ENCODE measurements at regions not wholly inside any gene's neighbourhood (a gene's known extent, or its start where the extent isn't known, plus 50 kb on each side); places are given as distances from the start of the nearest gene placed in this dataset.

- Histone ChIP-seq H3K9ac (ENCODE audit: control insufficient read depth, insufficient read depth, low read length) (no peak overlapping the region), H3K4me3 (no peak overlapping the region), H2AFZ (ENCODE audit: control insufficient read depth, low read depth, low read length) (no peak overlapping the region), H3K79me2 (ENCODE audit: control insufficient read depth, insufficient read depth, low read length) (no peaks in the 10 kb centered on the region), H3K27me3 (replicated peaks in 1 of 2; ENCODE audit: control insufficient read depth in 2 of 2, insufficient read depth in 2 of 2, low read length in 1 of 2) (no peaks in the 10 kb centered on the region), H3K36me3 (ENCODE audit: control insufficient read depth in 2 of 2, insufficient read depth in 2 of 2, low read length in 1 of 2) (no peaks in the 10 kb centered on the region), H4K20me1 (ENCODE audit: control insufficient read depth, insufficient read depth) (no peaks in the 10 kb centered on the region), H3K4me2 (ENCODE audit: control insufficient read depth, insufficient read depth) (no peak overlapping the region), H3K27ac (ENCODE audit: control insufficient read depth, insufficient read depth) (no peak overlapping the region), H3K4me1 (ENCODE audit: control insufficient read depth, insufficient read depth, low read length) (no peaks in the 10 kb centered on the region), H3K9me3 (replicated peaks; ENCODE audit: control insufficient read depth, insufficient read depth, low read length) (no peaks in the 10 kb centered on the region)
- in situ Hi-C loops (cut with MboI), result no loop called here
- ChIA-PET SMC1A (ENCODE audit: uncharacterized antibody, unreplicated experiment) (no interaction called here), RAD21 (ENCODE audit: unreplicated experiment) (no interaction called here), POLR2A (no interaction called here), CTCF (no interaction called here)
- 11% methylated on average over 2 of the region's 2 CpGs for WGBS (ENCODE audit: insufficient coverage, insufficient replicate concordance, low lambda C conversion rate, missing lambda C conversion rate)
- intact Hi-C loops (cut with micrococcal nuclease; ENCODE audit: unreplicated experiment), result no loop called here
- DNase-seq (ENCODE audit: low read depth, low spot score), result no peak
- FAIRE-seq, result no peak
- no TSS peak for BruUV-seq (replicated peaks)
- ATAC-seq, result no peak
- no peak for TF ChIP-seq USF1 (IDR thresholded peaks at IDR 0.05; ENCODE audit: borderline replicate concordance, extremely low read length, insufficient read depth, low read depth, low read length)
- TF ChIP-seq CREB1 (IDR thresholded peaks at IDR 0.05; ENCODE audit: low read depth), result no peak
- TF ChIP-seq RUNX3 (IDR thresholded peaks at IDR 0.05; ENCODE audit: low read length), result no peak
- TF ChIP-seq BCLAF1 (IDR thresholded peaks at IDR 0.05), result no peak
- no peak for TF ChIP-seq CBX3 (IDR thresholded peaks at IDR 0.05; ENCODE audit: borderline replicate concordance, low read depth)
- no peak for TF ChIP-seq RBBP5 (conservative IDR thresholded peaks at IDR 0.05)
- TF ChIP-seq BCL3 (IDR thresholded peaks at IDR 0.05; ENCODE audit: borderline replicate concordance, insufficient read depth, low read depth, low read length, poor library complexity, severe bottlenecking), result no peak
- TF ChIP-seq E2F4 (IDR thresholded peaks at IDR 0.05; ENCODE audit: low read depth, low read length), result no peak
- TF ChIP-seq REST (IDR thresholded peaks at IDR 0.05; ENCODE audit: low read depth, low read length), result no peak
- TF ChIP-seq WRNIP1 (IDR thresholded peaks at IDR 0.05; ENCODE audit: borderline replicate concordance, low read depth, low read length), result no peak
- TF ChIP-seq ZZZ3 (IDR thresholded peaks at IDR 0.05; ENCODE audit: control insufficient read depth, insufficient read length, low read depth), result no peak
- TF ChIP-seq ETV6 (conservative IDR thresholded peaks at IDR 0.05 in 1 of 2, IDR thresholded peaks at IDR 0.05 in 1 of 2; ENCODE audit: borderline replicate concordance in 1 of 2, low read depth in 1 of 2), result no peak
Measured at GRCh38 chr15:47514200-47514652, 203.1 kb upstream of the SEMA6D start.

Data from GM12878 (cell line).